GM06990 (cell line): ENCODE measurements at regions not wholly inside any gene's neighbourhood (a gene's known extent, or its start where the extent isn't known, plus 50 kb on each side); places are given as distances from the start of the nearest gene placed in this dataset.

ENCODE experiments used
- DNase-seq: peaks from one replicate; pipeline ENCODE4 v3.0.0-alpha.2; 2011; ENCODE audit not compliant: insufficient read length; ENCODE audit errors: extremely low read depth
- H3K27me3 ChIP-seq: replicated peaks from 2 replicates; pipeline ENCODE4 v1.6.0; 2011; ENCODE audit warnings: low read length; ENCODE audit not compliant: control insufficient read depth, insufficient read depth
- H3K36me3 ChIP-seq: 2 replicates; pipeline ENCODE4 v1.5.1; 2011; ENCODE audit warnings: low read length; ENCODE audit not compliant: control insufficient read depth, insufficient read depth
- H3K4me3 ChIP-seq: replicated peaks from 2 replicates; pipeline ENCODE4 v1.5.1; 2011; ENCODE audit warnings: low read depth, mild to moderate bottlenecking, control low read depth, low read length
- TF ChIP-seq, protein P1 (sequence below): IDR thresholded peaks from 2 replicates; pipeline ENCODE4 v1.5.1; 2011; ENCODE audit warnings: low read length, control low read depth, mild to moderate bottlenecking, inconsistent platforms; ENCODE audit not compliant: insufficient read depth, poor library complexity, severe bottlenecking

DNA sequence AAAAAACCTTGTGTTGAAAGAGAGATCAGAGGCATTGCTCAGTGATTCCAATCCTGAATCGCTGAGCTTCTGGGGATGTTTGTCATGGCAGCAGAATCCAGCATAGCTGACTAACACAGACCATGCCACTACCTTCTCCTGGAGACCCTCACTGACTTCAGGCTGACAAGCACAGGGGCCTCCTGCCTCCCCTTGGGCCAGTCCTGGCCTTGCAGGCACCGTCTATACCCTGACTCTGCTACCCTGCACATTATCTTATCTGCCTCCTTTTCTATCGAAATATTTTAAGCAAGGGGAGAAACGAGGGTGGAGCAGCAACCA is 139.8 kb downstream of the KIF26A start:
- no peak overlapping the region for H3K4me3 ChIP-seq
- no peaks in the 10 kb centered on the region for H3K36me3 ChIP-seq
- no peaks in the 10 kb centered on the region for H3K27me3 ChIP-seq
- no peak for DNase-seq
- TF ChIP-seq, protein P1, sequence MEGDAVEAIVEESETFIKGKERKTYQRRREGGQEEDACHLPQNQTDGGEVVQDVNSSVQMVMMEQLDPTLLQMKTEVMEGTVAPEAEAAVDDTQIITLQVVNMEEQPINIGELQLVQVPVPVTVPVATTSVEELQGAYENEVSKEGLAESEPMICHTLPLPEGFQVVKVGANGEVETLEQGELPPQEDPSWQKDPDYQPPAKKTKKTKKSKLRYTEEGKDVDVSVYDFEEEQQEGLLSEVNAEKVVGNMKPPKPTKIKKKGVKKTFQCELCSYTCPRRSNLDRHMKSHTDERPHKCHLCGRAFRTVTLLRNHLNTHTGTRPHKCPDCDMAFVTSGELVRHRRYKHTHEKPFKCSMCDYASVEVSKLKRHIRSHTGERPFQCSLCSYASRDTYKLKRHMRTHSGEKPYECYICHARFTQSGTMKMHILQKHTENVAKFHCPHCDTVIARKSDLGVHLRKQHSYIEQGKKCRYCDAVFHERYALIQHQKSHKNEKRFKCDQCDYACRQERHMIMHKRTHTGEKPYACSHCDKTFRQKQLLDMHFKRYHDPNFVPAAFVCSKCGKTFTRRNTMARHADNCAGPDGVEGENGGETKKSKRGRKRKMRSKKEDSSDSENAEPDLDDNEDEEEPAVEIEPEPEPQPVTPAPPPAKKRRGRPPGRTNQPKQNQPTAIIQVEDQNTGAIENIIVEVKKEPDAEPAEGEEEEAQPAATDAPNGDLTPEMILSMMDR: no peak

- DNase-seq: no peak
- no peaks in the 10 kb centered on the region for H3K27me3 ChIP-seq
- H3K4me3 ChIP-seq: no peak overlapping the region
These were observed 141.9 kb downstream of the KIF26A start for GRCh38 chr14:104280085-104280901.

DNA sequence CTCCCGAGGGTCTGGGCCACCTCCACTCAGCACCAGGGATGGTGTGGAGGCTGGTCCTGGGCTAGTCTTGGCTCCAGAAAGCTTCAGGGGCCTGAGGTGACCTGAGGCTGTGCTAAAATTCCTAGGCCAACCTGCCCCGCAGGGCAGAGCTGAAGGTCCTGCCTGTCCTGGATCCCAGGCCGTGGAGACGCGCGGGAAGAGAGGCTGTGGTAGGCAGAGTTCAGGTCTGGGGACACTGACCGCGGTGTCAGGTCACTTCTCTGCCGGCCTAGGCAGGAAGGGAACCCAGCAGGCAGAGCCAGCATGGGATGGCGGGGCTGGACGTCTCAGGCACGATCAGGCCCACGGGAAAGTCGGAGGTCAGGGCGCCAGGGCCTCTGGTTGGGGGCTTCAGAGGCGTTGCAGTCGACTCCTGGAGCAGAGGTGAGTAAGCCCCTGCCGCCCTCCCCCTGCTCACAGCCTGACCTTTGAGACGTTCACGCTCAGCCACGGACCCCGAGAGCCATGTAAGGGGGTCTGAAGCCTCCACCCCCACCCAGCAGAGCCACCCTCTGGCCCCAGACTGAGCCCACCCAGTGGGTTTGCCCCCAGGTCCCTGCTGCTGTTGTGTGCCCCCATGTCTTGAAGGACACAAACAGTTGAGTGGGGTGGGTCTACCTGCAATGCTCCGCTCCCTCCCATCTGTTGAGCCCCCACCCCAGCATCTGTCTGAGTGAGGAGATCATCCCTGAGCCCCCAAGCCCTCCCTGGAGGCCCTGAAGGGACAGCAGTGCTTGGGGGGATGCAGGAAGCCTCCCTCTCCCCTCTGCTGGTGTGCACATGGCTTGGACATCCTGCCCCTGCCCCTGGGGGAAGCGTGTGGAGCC is 142.7 kb downstream of the KIF26A start:
- H3K27me3 ChIP-seq: no peaks in the 10 kb centered on the region
- no peak overlapping the region for H3K4me3 ChIP-seq
- no peaks in the 10 kb centered on the region for H3K36me3 ChIP-seq
- no peak for DNase-seq
- TF ChIP-seq, protein P1: no peak

More at GRCh38 chr14:104280085-104280901, 141.9 kb downstream of the KIF26A start:
- TF ChIP-seq, protein P1: no peak
- H3K36me3 ChIP-seq: no peaks in the 10 kb centered on the region

DNA sequence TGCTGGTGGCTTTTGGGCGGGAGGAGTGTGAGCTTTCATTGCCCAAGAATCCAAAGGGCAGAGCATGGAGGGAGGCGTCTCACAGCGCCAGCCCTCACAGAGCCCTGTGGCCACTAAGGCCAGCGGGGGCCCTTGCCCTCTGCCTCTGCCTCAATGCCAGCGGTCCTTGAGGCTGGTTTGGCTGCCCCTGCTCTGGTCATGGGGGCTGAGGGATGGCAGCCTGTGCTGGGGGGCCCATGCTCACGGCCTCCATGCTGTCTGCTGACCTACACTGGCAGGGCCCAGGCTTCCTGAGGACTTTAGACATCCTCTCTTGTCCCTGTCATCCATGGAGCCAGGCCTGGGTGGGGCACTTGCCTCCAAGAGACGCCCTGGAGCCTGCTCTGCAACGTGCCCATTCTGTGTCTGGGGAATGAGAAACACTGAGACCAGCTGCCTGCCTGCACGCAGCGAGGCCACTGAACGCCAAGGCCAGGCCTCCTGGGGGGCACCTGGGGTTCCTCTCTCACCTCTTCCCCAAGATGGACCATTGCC is 143.4 kb downstream of the KIF26A start:
- DNase-seq: no peak
- H3K36me3 ChIP-seq: no peaks in the 10 kb centered on the region
- TF ChIP-seq, protein P1: no peak
- H3K4me3 ChIP-seq: no peak overlapping the region
- no peaks in the 10 kb centered on the region for H3K27me3 ChIP-seq

GRCh38 chr14:104282332-104283196 is 144.2 kb downstream of the KIF26A start:
- TF ChIP-seq, protein P1: no peak
- Histone ChIP-seq H3K36me3 (no peaks in the 10 kb centered on the region), H3K27me3 (no peaks in the 10 kb centered on the region), H3K4me3 (no peak overlapping the region)
- DNase-seq: no peak
